Endothelial cell of umbilical vein (primary cell): ENCODE measurements at regions not wholly inside any gene's neighbourhood (a gene's known extent, or its start where the extent isn't known, plus 50 kb on each side); places are given as distances from the start of the nearest gene placed in this dataset.

ENCODE experiments used
- BruUV-seq: library from RNA; stranded (reverse); fragments of 400-500 nt; replicated peaks from 2 replicates; lab custom pipeline; 2021; lab: Mats Ljungman, UMichigan
- CTCF ChIA-PET: fragments of 300-600, 350-600 bp; sonication (Branson Sonifier 250); formaldehyde crosslinking; loops from one replicate; lab custom pipeline; 2021; ENCODE audit warnings: antibody characterized with exemption, inconsistent platforms; lab: Charles Lee
- POLR2A ChIA-PET: fragments of 300-600, 350-600 bp; sonication (Branson Sonifier 250); formaldehyde crosslinking; loops from one replicate; lab custom pipeline; 2021; ENCODE audit warnings: antibody characterized with exemption, inconsistent platforms; lab: Charles Lee
- DNase-seq: peaks from one replicate; pipeline ENCODE4 v3.0.0-alpha.2; 2011; ENCODE audit warnings: low read depth, low spot score
- FAIRE-seq: peaks from 2 replicates; lab custom pipeline; 2011; peaks lifted over from hg19 to GRCh38; lab: Jason Lieb, UNC
- H2AFZ ChIP-seq: 2 replicates; pipeline ENCODE4 v1.6.0; 2012; ENCODE audit warnings: low read depth, low read length, control low read depth, inconsistent platforms
- H3K27ac ChIP-seq: 2 replicates; pipeline ENCODE4 v1.5.1; 2011; ENCODE audit warnings: low read depth, mild to moderate bottlenecking, control low read depth, low read length, moderate library complexity; ENCODE audit not compliant: insufficient read depth
- H3K27me3 ChIP-seq, 2 experiments: 2 replicates each; pipeline versions ENCODE4 v1.6.0 to v1.6.1; 2011; ENCODE audit warnings: low read length in 2 of 2, mixed read lengths in 1 of 2; ENCODE audit not compliant: control insufficient read depth in 2 of 2, insufficient read depth in 2 of 2
- H3K36me3 ChIP-seq, 2 experiments: 2 replicates in 1 of 2; 3 replicates in 1 of 2; pipeline ENCODE4 v1.5.1; 2011; ENCODE audit warnings: low read length in 2 of 2, mild to moderate bottlenecking in 1 of 2, moderate library complexity in 1 of 2; ENCODE audit not compliant: control insufficient read depth in 2 of 2, insufficient read depth in 2 of 2; ENCODE audit errors: extremely low read depth in 1 of 2
- H3K4me1 ChIP-seq: 3 replicates; pipeline ENCODE4 v1.5.1; 2011; ENCODE audit warnings: mild to moderate bottlenecking, low read length; ENCODE audit not compliant: control insufficient read depth, insufficient read depth; ENCODE audit errors: extremely low read depth
- H3K4me2 ChIP-seq: 2 replicates; pipeline ENCODE4 v1.6.1; 2011; ENCODE audit warnings: low read length, control low read depth, mixed read lengths; ENCODE audit not compliant: insufficient read depth
- H3K4me3 ChIP-seq, 3 experiments: fragments of 200-600 bp in 1 of 3; sonication (generic), shearing (Covaris generic) in 1 of 3; replicated peaks in 1 of 3; 2 replicates each; pipeline ENCODE4 v1.5.1; 2011 to 2016; ENCODE audit warnings: control low read depth in 3 of 3, low read length in 3 of 3, mild to moderate bottlenecking in 2 of 3, inconsistent platforms in 1 of 3, low read depth in 1 of 3, moderate library complexity in 1 of 3; ENCODE audit not compliant: insufficient read depth in 1 of 3
- H3K79me2 ChIP-seq: 2 replicates; pipeline ENCODE4 v1.6.0; 2012; ENCODE audit warnings: low read length, inconsistent platforms; ENCODE audit not compliant: control insufficient read depth, insufficient read depth
- H3K9ac ChIP-seq: replicated peaks from 2 replicates; pipeline ENCODE3; 2011; ENCODE audit warnings: low read length, control low read depth; ENCODE audit not compliant: insufficient read depth; ENCODE audit errors: extremely low read depth
- H3K9me1 ChIP-seq: replicated peaks from 3 replicates; pipeline ENCODE4 v1.6.0; 2011; ENCODE audit warnings: mild to moderate bottlenecking, low read length; ENCODE audit not compliant: control insufficient read depth, insufficient read depth; ENCODE audit errors: extremely low read depth
- H3K9me3 ChIP-seq: replicated peaks from 2 replicates; pipeline ENCODE4 v1.5.1; 2012; ENCODE audit warnings: low read length, inconsistent platforms; ENCODE audit not compliant: control insufficient read depth, insufficient read depth
- H4K20me1 ChIP-seq: replicated peaks from 2 replicates; pipeline ENCODE3; 2011; ENCODE audit warnings: mild to moderate bottlenecking, low read length; ENCODE audit not compliant: control insufficient read depth, insufficient read depth; ENCODE audit errors: extremely low read depth
- CTCF ChIP-seq, 2 donors: IDR thresholded peaks; 1 replicate in 1 of 2; 2 replicates in 1 of 2; pipeline ENCODE4 v1.5.1; 2011; ENCODE audit warnings: low read length in 2 of 2, mild to moderate bottlenecking in 2 of 2, moderate library complexity in 2 of 2, control low read depth in 1 of 2, inconsistent platforms in 1 of 2, low read depth in 1 of 2; ENCODE audit not compliant: insufficient read depth in 1 of 2; ENCODE audit errors: extremely low read depth in 1 of 2
- EZH2 ChIP-seq: IDR thresholded peaks from 2 replicates; pipeline ENCODE4 v1.6.1; 2012; ENCODE audit warnings: borderline replicate concordance, low read depth, mild to moderate bottlenecking, moderate library complexity, low read length, inconsistent platforms; ENCODE audit not compliant: severe bottlenecking
- FOS ChIP-seq: IDR thresholded peaks from 2 replicates; pipeline ENCODE4 v1.6.1; 2011; ENCODE audit warnings: mild to moderate bottlenecking, low read length, moderate library complexity, borderline replicate concordance; ENCODE audit not compliant: insufficient read depth
- GATA2 ChIP-seq: IDR thresholded peaks from 2 replicates; pipeline ENCODE4 v1.7.0; 2011; ENCODE audit warnings: low read depth, mild to moderate bottlenecking, moderate library complexity, mixed read lengths, low read length; ENCODE audit not compliant: insufficient read length, insufficient read depth
- JUN ChIP-seq: IDR thresholded peaks from 2 replicates; pipeline ENCODE4 v1.6.1; 2011; ENCODE audit warnings: borderline replicate concordance, low read depth; ENCODE audit not compliant: insufficient read length, insufficient read depth
- MYC ChIP-seq: IDR thresholded peaks from one replicate; pipeline ENCODE4 v1.6.1; 2011; ENCODE audit warnings: mild to moderate bottlenecking, low read depth, low read length
- POLR2A ChIP-seq: IDR thresholded peaks from 2 replicates; pipeline ENCODE4 v1.6.1; 2012; ENCODE audit warnings: low read depth, mild to moderate bottlenecking, control low read depth, low read length
- POLR2AphosphoS5 ChIP-seq: IDR thresholded peaks from 2 replicates; pipeline ENCODE4 v1.6.1; 2012; ENCODE audit warnings: low read depth, mild to moderate bottlenecking, control low read depth, low read length, moderate library complexity; ENCODE audit not compliant: insufficient read depth
- dilution Hi-C: fragments of 300-500 bp; cut with MboI; formaldehyde crosslinking; loops from one replicate; pipeline ENCODE4 v1.15.0; 2019; ENCODE audit warnings: low sequenced_read_pairs; ENCODE audit not compliant: extremely low pct_ligation_motif_present
- intact Hi-C: fragments of 100-400 bp; cut with micrococcal nuclease; formaldehyde crosslinking; loops from one replicate; pipeline ENCODE4 v1.10.0; 2022
- TF ChIP-seq, protein P1 (sequence below): IDR thresholded peaks from 2 replicates; pipeline ENCODE4 v1.6.1; 2011; ENCODE audit not compliant: insufficient read depth, insufficient read length

DNA sequence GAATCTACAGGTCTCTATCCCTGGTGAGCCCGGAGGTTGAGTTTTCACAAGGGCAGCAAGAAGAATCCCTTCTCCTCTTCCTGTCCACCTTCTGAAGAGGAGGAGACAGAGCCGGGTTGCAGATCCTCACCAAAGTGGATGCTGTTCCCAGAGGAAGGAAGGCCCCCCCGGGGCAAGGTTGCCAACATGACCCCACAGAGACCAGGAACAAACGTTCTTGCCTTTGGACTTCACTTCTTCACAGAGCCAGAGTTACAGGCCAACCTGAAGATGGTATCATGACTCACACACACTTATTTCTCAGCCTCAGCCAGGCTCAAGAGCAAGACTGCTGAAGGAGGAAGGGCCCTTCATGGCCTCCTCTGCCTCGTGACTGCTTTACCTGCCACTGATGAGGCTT lies 384.3 kb downstream of the CD83 start:
- no peak for FAIRE-seq
- POLR2A ChIA-PET, result no interaction called here
- CTCF ChIA-PET, result no interaction called here
- no peak for DNase-seq
- BruUV-seq, result no TSS peak
- no peak for TF ChIP-seq POLR2A
- TF ChIP-seq FOS, result no peak
- no peak for TF ChIP-seq POLR2AphosphoS5
- no peak for TF ChIP-seq MYC
- TF ChIP-seq CTCF (IDR thresholded peaks at IDR 0.05; ENCODE audit: extremely low read depth in 1 of 2, insufficient read depth in 1 of 2, low read depth in 1 of 2, low read length in 2 of 2), result no peak
- TF ChIP-seq EZH2, result no peak
- no peak for TF ChIP-seq JUN
- TF ChIP-seq, protein P1, sequence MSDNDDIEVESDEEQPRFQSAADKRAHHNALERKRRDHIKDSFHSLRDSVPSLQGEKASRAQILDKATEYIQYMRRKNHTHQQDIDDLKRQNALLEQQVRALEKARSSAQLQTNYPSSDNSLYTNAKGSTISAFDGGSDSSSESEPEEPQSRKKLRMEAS, result no peak
- no peak for TF ChIP-seq GATA2
- H3K4me3 ChIP-seq, result no peak overlapping the region
- no peaks in the 10 kb centered on the region for H3K9me1 ChIP-seq
- H3K79me2 ChIP-seq, result no peaks in the 10 kb centered on the region
- H3K9me3 ChIP-seq, result peaks cover 2% of the 10 kb centered on the region
- no peaks in the 10 kb centered on the region for H3K4me1 ChIP-seq
- H2AFZ ChIP-seq, result no peak overlapping the region
- no peak overlapping the region for H3K9ac ChIP-seq
- H4K20me1 ChIP-seq, result no peaks in the 10 kb centered on the region
- H3K36me3 ChIP-seq, result no peaks in the 10 kb centered on the region
- no peaks in the 10 kb centered on the region for H3K27me3 ChIP-seq
- no peak overlapping the region for H3K4me2 ChIP-seq
- no peak overlapping the region for H3K27ac ChIP-seq
- dilution Hi-C loops, result no loop called here
- intact Hi-C loops, result no loop called here
